ENCODE measurements at regions not wholly inside any gene's neighbourhood (a gene's known extent, or its start where the extent isn't known, plus 50 kb on each side); places are given as distances from the start of the nearest gene placed in this dataset.

DNA sequence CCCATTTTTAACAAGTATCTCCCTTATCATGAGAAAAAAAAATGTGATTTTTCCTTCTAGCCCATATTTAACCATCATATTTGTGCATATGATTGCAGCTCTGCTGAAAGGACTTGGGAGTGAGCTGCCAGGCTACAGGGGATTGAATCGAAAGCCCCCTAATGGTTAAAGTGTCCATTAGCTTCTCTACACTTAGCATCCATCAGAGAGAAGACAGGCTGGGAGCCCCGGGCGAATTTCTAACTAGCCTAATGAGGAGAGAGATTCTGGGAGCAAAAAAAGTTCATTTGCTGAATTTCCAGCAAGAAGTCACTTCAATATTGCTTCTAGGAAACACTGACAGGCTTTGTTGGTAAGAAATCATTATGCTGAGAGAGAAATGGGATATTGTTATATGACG lies 848.8 kb downstream of the TDRD15 start:
- TF ChIP-seq CEBPB (IDR thresholded peaks at IDR 0.05), result no peak
- no peak for TF ChIP-seq CTCF (IDR thresholded peaks at IDR 0.05)
- no peak for TF ChIP-seq POLR2A (IDR thresholded peaks at IDR 0.05; ENCODE audit: low read length)
- no peak for TF ChIP-seq ESRRA (IDR thresholded peaks at IDR 0.05; ENCODE audit: borderline replicate concordance, low read length)
- TF ChIP-seq RCOR1 (IDR thresholded peaks at IDR 0.05; ENCODE audit: low read depth, low read length), result no peak
- TF ChIP-seq ZC3H11A (IDR thresholded peaks at IDR 0.05), result no peak
- TF ChIP-seq EHF (CRISPR knock-in tag; IDR thresholded peaks at IDR 0.05), result no peak
- TF ChIP-seq CBX8 (IDR thresholded peaks at IDR 0.05), result no peak
- no peak for TF ChIP-seq NPAS2 (CRISPR knock-in tag; IDR thresholded peaks at IDR 0.05; ENCODE audit: borderline replicate concordance)
